HG03159 (cell line): ENCODE measurements at regions not wholly inside any gene's neighbourhood (a gene's known extent, or its start where the extent isn't known, plus 50 kb on each side); places are given as distances from the start of the nearest gene placed in this dataset.

Experiments used
- ATAC-seq: cut with Tn5 transposase; IDR thresholded peaks from one replicate; pipeline ENCODE4 v1.9.1; 2021; ENCODE audit warnings: mild to moderate bottlenecking, moderate library complexity; ENCODE audit not compliant: unreplicated experiment

DNA sequence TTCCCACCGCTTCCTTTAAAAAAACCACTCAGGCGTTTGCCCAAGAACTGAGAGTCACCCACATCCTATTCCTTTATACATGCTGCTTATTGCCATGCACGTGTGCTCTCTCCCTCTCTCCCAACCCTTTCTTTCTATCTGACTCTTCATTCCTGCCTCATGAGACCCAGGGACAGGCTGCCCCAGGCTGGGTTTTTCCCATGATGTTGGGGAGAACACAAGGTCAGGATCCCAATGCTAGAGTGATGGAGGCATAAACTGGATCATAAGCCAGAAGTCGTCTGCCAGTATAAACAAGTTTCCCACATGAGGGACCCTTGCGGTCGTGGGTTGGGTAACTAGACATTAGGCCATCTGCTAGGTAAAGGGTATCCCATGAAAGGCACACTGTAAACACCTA is 64.9 kb downstream of the CD2 start:
- no peak for ATAC-seq

DNA sequence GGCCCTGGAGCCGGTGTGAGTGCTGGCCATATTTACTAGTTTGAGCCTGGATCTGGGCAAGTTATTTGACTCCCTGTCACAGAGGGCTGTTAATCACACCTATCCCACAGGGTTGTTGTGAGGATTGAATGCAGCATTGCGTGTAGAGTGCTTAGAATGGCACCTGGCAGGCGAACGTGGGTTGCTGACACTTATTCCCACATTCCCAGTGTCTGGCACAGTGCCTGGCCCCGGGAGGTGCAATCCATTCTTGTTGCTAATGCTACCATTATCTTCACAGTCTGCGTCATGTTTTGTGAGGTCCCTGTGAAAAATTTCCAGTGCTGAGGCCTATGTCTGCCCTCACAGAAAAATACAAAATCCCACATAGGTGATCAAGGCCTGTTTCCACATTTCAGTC is 66.1 kb downstream of the CD2 start:
- no peak for ATAC-seq

DNA sequence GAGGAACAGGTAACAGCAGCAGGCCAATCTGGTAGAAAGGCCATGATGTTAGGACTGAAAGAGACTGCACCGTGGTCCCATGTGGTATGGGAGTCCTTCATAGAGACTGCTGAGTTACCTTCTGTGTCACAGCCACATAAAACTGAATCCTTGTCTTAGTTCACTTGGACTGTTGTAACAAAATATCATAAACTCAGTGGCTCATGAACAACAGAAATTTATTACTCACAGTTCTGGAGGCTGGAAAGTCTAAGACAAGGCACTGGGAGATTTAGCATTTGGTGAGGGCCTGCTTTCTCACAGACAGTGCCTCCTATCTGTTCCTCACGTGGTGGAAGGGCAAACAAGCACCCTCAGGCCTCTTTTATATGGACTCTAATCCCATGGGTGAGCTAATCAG is 67.5 kb downstream of the CD2 start:
- no peak for ATAC-seq

DNA sequence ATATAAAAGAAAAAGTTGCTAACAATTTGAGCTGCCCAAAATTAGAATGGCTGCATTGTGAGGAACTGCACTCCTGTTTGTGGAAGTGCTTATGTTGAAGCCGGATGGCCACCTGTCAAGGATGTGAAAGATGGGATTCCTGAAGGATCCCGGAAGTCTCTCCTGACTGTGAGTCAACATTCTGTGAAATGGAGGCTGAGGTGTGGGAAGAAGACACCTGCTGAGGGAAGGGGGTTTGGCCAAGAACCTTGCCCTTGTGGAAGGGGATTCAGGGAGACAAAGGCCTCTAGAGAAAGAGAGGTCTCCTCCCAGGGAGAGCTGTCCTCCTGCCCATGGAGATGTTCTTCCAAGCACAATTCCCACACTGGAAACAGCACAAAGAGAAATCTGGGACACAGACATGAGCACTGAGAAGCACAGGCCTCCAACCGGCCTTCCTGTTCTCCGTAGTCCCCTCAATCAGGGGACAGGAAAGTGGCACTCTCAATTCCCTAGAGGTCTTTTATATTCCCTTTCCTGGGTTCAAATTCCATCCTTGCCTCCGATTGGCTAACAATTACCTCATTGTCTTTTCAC is 70.5 kb downstream of the CD2 start:
- no peak for ATAC-seq

DNA sequence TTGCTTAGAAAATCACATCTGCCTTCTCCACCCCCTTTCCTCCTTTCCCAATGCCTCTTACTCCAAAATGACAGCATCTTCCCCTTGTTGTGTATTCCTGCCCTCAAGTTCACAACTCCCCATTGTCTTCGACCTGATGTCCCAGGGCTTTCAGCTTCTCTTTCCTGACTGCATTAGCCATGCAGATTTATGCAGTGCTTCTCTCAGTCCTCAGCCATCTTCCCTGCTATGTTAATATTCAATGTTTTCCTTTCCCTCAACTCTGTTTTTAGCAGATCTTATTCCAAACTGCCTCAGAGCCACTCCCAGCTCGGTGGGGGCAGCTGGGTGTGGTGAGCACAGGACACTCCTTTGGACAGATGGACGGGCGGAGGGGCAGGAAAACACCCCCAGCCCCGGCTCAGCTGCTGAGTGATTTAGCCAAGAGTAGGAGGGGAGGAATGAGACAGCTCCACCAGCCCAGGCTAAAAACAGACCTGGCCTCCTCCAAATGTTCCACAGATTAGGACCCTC is 71.0 kb downstream of the CD2 start:
- ATAC-seq = no peak

DNA sequence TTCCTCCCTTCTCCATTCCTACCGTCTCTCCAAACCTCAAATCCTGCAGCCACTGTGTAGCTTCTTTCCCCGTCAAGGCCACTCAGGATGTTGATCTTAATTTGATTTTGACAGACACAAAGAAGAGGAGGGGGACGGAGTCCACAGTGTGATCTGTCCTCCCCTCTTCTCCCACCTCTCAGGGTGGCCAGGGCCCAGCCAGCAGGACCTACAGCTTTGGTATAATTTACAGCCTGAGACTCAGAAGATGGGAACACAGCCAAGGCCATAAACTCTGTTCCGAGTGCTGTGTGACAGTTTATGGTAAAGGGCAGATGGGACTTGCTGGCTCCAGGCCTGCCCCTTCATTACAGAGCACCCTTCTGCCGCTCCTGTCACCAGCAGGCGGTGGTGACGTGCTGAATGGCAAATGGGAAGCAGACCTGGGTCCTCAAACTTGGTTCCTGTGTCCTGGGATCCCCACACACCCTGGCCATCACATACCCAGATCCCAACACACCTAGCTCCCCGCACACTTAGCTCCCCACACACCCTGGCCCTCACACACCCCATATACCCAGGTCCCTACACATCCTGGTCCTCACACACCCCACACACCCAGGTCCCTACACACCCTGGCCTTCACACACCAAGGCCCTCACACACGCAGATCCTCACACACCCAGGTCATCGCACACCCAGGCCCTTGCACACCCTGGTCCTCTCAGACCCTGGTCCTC is 71.6 kb downstream of the CD2 start:
- ATAC-seq = no peak

DNA sequence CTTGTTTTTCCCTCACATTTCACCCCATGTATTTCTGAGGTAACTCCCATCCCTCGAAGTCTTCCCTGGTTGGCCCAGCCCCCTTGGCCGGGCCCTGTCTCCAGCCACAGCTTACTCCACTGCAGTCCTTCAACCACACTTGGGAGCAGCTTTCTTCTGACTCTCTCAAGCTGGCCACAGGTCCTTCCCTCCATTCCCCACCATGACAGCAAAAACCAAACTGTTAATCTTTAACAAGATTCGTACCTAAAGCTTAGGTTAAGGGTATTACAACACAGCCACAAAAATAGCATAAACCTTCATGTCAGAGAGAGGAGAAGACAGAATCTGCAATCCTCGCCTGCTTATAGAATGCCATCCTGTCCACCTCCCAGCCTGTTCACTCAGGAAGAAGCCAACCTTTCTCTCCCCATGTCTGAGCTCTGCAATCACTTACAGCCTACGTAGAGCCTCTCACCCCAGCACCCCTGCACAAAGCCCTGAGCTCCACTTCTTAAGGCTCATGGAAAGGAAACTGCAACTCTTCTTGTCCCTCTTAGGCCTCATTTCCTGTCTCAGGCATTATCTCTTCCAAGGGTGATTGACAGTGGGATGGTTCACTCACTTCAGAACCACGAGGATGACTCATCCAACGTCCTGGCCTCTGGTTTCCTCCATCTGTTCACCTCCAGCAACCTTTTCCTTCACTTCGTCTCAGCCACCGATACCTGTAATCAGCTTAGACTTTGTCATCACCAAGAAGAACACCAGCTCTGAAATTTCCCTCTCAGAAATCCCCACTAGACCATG is 72.8 kb downstream of the CD2 start:
- peak; percentile 88 for ATAC-seq

DNA sequence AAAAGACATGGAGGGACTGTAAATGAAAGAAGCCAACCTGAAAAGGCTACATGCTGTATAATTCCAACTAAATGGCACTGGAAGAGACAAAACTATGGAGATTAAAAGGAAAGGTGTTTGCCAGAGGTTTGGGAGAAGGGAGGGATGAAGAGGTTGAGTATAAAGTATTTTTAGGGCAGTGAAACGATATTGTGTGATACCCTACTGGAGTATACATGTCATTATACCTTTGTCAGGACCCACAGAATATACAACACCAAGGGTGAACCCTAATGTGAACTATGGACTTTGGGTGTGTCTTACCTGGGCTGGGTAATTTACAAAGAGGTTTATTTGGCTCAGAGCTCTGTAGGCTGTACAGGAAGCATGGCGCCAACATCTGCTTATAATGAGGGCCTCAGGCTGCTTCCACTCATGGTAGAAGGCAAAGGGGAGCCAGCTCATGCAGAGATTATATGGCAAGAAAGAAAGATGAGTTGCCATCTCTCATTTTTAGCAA is 73.4 kb downstream of the CD2 start:
- peak; percentile 8 for ATAC-seq

DNA sequence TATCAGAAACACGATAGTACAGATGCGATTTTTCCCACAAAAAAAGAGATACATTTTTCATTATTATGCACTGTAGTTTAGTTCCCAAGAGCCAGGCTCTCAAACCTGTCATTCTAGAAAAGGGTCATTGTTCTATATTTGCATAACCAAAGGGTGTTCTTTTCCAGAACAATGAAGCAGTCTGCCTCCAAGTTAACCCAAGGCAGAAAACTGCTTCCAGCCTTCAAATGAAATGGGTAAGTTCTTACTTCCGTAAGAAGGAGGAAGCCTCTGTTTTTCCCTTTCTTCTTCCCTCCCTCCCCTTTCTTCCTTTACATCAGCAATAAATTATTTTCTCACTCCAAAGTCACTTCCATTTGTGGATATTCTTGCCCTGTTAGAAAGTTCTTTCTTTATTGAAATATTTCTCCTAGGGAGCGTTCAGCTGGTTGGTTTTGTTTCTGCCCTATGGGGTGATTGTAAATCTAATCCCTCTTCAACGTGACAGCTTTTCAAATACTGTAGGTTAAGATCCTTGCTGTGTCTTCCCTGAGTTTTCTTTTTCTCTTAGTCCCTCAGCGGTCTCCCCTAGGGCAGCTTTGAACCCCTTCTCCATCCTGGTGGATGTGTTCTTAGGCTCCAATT is 77.3 kb upstream of the PTGFRN start:
- ATAC-seq = no peak

DNA sequence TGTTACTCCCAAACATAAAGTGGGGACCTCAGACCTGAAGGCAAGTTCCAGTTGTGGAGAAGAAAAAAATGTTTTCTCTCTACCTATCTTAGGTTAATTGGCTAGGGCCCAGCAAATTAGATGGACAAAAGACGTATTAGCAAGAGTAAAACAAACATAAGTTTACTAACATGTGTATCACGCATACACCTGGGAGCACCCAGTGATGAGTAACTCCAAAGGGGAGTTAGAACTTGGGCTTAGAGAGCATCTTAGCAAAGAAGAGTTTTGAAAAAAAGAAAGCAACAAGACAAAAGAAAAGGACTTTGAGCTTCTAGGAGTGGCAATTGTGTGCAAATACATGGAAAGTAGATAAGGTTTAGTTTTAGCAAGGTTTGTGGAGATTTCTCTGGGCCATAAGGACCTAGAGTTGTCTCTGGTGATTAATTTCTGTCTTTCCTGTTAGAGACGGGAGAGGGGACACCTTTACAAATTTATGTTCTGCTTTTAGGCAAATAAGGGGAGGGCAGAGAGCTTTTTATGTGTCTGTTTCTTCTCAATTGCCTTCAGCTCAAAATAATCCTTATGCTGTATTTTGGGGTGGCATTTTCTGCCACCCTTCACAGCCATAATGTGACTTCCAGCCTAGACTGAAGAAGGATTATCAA is 76.7 kb upstream of the PTGFRN start:
- ATAC-seq = no peak

DNA sequence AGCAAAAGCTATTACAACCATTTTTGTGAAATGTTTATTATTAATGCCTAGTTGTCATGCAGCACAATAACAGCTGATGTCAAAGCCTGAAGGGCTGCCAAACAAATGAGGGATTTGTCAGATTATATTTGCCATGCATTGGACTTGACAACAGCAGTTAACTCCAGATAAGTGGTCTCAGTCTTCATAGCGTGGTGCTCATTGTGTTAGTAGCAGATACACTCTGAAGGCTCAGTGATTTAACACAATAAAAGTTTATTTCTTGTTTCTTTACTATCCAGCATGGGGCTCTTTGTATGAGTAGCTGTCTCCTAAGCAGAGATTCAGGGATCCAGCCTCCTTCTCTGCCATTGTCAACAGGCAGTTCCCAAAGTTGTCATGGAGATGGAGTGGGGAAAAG is 76.0 kb upstream of the PTGFRN start:
- no peak for ATAC-seq

DNA sequence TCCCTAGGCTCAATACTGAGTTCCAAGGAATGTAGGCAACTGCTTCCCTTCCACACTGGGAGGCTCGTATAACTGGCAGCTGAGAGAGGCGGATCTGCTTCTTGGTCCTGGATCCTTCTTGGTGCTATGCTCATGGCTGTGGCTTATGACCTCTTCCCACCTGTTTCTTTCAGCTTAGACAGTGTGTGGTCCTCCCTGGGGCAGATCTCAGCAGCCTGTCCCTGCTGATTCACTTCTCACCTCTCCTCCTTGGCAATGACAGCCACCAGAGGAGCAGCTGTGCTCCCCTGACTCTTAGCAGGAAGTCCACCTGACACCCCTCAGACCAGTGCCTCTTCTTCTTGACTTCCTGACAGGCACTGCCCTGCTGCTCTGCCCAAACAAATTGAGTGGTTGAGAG is 75.1 kb upstream of the PTGFRN start:
- no peak for ATAC-seq

DNA sequence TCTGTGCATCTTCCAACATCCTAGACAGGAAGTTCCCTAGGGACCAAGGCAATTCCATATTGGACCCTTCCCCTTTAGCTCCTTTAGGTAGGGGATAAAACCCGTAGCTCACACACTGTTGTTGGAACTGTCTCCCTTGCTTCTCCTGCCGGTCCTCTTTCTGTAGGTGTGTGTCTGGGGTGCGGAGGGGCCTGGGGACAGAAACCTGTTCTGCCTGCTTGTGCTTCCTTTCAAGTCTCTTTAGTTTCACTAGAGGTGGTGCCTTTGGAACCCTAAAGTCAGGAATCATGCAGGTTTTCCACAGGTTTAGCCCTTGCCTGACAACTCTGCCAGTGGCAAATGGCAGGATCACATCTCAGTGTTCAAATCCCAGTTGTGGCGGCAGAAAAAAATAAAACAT is 74.6 kb upstream of the PTGFRN start:
- ATAC-seq = no peak

DNA sequence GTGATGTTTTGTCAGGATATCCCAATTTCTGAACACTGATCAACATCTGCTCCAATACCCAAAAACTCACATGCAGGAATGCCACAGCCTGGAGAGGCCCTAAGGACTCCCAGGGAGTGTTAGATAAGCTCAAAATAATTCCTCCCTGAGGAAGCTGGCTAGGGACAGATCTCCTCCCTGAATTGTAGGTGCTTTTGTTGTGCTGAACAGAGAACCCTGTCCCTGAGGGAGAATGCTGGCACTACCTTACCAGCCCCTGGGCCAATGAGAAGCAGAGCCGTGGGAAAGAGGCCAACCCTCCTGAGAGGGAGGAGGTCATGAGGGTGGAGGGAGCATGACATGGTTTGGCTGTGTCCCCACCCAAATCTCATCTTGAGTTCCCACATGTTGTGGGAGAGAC is 73.6 kb upstream of the PTGFRN start:
- ATAC-seq = no peak

DNA sequence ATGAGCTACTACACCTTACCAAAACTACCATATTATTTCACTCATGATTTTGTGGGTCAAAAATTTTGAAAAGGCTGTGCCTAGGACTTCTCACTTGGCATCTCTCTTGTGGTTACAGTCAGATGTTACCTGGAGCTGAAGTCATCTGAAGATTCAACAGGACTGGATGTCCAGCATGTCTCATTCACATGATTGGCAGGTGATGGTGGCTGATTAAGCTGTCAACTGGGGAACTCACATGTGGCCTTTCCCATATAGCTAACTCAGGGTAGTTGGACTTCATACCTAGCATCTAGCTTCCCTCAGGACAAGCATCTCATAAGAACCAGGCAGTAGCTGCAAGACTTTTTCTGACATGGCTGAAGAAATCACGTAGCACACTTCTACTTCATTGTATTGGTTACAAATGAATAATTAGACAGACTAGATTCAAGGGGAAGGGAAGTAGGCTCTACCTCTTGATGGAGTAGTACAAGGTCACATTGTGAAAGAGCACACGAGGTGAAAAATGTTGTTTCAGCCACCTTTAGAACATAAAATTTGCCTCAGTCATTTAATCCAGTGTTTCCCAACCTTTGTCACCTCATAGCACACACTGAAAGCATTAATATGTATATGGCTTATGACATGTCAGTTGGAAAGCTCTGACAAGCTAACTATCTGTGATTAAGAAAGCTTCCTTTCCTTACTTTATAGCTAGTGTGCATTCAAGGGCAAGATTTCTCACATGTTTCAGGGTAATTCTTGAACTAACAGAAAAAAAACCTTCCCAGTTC is 68.0 kb upstream of the PTGFRN start:
- no peak for ATAC-seq

DNA sequence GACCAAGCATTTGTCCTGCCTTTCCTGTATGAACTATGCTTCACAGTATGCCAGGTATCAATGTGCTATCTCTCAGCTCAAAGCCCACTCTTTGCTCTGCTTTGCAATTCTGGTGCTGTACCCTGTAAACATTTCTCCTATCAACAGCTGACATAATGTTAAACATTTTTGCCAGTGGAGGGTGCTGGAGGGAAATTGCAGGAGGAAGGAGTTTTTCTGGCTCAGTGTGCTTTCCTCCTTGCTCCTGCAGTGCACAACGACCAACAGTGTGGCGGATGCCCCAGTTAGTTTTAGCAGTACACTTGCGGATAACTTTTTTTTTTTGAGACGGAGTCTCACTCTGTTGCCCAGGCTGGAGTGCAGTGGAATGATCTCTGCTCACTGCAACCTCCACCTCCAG is 67.1 kb upstream of the PTGFRN start:
- no peak for ATAC-seq

DNA sequence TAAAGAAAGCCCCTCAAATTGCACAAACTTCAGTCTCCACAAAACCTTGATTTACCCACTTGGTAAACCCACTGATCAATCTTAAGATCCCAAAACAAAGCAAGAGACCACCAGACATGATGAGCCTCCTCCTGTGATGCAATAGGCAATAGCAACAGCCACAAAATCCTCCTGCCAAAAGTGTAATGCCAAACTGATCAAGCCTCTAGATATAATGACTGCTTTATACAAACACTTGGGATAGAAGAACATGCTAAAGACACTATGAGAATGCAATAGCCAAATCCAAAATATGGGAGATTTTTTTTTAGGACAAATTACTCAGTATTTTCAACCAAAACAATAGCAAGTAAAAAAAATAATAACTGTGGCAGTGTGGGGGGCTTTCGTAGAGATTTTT is 64.9 kb upstream of the PTGFRN start:
- no peak for ATAC-seq

DNA sequence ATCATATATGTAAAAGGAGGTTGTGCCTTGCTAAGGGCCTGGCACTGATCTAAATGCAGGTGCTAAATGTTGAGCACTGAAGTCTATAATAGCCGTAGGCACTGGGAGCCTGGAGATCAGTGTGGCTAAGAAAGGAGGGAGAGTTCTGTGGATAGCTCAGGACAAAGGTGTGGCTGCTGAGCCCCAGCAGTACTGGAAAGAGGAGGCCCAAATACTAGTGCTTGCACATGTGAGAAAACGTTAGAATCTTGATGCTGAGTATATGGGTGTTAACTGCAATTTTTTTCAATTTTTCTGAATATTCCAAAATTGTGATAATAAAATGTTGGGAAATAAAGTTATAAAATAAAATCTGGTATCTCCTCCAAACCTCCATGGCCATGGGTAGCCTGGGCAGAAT is 62.5 kb upstream of the PTGFRN start:
- ATAC-seq = no peak

DNA sequence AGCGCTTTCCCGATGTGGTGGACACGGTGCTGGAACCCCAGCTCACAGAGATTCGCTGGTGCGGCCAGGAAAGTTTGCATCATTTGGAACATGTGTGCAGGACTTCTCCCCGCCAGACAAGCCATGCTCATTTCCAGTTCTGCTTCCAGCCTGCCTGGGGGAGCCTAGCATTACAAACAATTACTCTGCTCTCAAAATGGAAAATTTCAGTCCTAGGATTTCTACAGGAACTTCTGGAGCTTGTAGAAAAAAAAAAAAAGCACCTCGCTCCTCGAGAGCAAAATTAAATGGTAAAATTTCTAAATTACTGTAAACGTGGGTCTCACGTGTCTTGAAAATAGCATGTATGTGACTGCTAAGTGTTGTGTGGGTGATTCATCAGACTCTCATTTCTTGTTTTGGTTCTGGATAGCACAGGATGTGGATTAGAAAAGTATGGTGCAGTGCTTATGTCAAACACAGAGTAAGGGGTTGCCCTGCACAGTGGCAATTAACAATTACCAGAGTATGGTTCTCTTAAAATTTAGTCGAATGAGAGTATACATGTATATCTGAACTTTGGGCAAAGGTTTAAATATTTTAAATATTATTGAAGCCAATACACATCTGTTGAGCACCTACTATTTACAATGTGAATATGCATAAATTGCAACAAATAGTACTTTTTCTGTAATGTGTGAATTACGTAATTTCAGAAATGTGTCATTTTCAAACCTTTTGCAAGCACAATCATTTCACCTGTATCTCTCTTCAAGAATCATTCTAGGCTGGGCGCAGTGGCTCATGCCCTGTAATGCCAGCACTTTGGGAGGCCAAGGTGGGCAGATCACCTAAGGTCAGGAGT is 61.8 kb upstream of the PTGFRN start:
- no peak for ATAC-seq
